NCI-H2029 (cell line): ENCODE measurements at regions not wholly inside any gene's neighbourhood (a gene's known extent, or its start where the extent isn't known, plus 50 kb on each side); places are given as distances from the start of the nearest gene placed in this dataset.
"Not testable (repeated sequence)": the region's sequence is repeated elsewhere in the genome, so short reads cannot be mapped to it uniquely, and the experiment has no call there.

Experiments used
- DNase-seq: peaks from one replicate; lab custom pipeline; 2025; lab: John Stamatoyannopoulos, UW

DNA sequence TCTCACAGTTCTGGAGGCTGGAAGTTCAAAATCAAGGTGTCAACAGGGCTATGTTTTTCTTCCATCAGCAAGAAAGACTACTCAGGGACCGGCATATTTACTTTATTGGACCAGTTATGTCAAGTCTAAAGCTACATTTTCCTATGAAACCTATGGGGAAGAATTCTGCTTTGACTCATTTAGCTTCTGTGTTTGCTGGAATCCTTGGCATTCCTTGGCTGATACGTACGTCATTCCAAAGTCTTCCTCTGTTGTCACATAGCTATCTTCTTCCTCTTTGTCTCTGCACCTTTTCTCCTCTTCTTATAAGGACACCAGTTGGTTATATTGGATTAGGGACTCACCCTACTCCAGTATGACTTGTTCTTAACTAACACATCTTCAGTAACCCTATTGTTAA is 137.4 kb upstream of the FBXO11 start:
- no peak for DNase-seq

DNA sequence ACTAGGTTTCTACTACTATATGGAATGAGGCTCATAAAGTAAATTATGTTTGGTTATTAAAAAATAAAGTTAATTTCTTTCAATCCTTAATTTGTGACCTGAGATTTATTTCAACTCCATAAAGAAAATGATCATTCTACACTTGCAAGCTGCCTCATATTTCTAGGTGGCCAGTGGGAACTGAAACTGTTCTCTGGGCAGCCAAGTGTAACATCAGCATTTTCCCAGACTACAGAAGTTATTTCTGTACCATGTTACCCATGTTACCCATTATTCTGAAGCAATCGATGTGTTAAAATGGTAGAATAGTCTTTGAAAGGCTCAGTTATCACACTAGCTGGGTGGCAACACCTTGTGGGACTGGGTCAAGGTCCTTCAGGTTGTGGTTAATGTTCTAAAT is 139.3 kb upstream of the FBXO11 start:
- DNase-seq = no peak

DNA sequence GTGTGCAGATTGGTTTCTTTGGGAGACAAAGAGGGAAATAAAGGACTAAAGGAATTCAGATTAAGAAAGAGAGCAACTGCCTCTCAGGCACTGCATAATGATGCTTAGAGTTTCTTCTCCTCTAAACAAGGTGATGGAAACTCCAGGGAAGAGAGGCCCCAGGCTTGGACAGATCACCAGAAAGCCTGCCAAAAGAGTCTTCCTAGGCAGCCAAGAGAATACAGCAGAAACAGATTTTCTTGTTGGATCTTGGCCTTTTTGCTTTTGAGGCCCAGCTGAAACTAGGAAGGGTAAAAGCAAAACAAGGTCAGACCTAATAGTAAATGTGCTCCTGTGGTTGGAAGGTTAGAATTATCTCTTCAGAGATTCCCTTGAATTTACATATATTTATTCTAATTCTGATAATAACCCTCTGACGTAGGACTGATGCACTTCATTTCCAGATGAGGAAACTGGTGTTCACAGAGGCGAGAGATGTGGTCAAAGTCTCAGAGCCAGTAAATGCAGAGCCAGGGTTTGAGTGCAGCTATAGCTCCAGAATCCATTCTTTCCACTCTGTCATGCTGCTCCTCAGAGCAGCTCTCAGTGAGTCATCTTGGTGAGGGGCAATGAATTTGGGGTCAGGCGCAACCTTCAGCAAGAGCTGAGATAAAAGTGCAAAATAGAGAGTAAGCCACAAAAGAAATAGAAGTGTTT is 142.3 kb upstream of the FBXO11 start:
- no peak for DNase-seq

DNA sequence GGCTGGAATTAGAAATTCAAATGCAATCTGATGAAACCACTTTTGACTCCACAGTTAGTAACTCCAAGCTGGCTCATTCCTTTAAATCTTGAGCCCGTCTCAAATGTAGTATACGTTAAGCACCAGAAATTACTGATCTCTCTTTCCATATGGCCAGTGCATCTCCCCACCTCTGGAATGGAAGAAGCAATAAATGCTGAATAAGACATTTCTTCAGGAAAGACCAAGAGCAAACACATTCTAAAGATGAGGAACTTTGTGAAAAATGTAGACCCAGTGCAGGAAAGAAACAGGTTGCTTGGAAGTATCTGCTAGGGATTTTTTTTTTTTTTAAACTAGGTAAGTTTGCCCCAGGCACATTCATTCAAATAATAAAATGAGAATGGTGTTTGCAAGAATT is 143.1 kb upstream of the FBXO11 start:
- DNase-seq = no peak

DNA sequence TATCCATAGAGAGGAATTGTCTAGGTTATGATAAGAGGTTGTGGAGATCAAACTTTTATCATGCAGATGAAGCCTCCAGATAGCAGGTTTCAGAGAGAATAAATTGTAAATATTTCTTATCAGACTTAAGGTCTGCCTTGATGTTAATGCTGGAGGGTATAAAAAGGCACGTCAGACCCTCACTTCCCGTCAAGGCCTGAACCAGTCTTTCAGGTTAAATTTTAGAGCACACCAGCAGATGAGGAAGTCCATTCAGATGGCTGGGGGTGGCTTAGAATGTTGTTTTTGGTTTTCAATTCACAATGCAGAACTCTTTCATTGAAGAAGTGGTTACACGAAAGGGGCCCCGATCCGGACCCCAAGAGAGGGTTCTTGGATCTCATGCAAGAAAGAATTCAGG is 144.4 kb upstream of the FBXO11 start:
- DNase-seq = no peak

DNA sequence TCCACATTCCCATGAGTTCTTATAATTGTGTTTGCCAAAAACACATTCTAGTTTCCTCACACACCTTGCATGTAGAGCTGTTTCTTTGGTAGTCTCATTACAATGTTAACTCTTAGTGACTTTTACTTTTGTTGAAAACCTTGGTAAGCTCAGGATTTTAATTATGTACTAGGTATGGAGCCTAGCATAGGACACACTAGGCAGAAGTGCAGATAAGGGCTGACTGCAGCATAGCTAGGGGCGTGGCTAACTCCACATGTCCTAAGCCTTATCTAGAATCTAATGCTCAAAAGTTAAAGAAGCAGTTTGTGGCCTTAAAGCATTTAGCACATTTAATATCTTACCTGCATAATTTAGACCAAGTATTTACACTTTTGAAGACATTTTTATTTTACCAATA is 153.7 kb upstream of the FBXO11 start:
- no peak for DNase-seq

DNA sequence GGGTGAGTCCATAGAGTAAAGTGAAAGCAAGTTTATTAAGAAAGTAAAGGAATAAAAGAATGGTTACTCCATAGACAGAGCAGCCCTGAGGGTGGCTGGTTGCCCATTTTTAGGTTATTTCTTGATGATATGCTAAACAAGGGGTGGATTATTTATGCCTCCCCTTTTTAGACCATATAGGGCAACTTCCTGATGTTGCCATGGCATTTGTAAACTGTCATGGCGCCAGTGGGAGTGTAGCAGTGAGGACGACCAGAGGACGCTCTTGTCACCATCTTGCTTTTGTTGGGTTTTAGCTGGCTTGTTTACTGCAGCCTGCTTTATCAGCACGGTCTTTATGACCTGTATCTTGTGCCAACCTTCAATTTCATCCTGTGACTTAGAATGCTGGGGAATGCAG is 155.4 kb upstream of the FBXO11 start:
- not testable (repeated sequence) for DNase-seq

DNA sequence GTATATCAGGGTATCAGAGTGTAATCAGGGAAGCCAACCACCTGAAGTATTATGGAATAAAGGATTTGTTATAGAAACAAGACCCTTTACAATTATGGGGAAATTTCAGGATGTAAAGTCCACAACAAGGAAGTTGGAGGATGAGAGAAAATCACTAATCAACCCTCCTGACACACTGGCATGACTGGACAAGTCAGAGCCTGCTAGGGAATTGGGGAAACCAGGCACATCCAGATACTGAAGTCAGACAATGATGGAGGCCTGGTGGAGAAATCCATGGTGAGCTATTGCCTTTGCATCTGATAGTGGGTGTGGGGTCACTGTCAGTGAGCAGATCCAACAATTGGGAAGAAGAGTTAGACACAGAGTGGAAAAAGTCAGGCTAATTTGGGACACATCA is 158.8 kb upstream of the FBXO11 start:
- no peak for DNase-seq

DNA sequence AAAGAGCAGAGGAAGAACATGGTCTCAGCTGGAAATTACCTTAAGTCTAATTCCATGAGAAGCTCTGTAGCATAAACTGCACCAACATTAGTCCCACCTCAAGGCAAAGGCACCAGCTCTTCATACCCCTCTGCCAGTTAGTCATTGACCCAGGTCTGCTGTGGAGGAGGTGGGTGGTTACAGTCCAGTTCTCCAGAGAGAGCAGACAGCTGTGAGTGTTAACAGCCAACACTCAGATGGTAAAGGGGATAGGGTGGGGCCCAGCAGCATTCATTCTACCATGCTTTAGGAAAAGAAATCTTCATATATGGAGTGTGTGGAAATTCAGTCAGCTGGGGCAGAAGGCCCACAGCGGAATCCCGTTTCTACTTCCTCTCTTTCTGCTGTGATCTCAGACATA is 159.7 kb upstream of the FBXO11 start:
- DNase-seq = no peak

DNA sequence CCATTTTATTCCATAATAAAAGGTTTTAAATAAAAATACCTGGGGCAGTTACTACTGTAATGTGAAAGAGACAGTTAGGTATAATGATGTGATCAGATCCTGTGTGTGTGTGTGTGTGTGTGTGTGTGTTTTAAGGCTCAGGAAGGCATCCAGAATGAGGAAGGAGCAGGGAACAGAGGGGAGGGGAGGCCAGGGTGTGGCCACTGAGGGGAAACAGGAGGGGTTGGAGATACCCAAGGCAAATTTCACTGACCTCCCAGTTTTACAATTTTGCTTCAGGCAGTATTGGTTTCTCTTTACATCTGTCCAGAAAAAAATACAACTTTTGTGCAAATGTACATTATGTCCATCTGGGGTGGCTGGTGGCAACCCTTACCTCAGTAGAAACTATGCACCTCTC is 163.5 kb upstream of the FBXO11 start:
- DNase-seq = no peak

DNA sequence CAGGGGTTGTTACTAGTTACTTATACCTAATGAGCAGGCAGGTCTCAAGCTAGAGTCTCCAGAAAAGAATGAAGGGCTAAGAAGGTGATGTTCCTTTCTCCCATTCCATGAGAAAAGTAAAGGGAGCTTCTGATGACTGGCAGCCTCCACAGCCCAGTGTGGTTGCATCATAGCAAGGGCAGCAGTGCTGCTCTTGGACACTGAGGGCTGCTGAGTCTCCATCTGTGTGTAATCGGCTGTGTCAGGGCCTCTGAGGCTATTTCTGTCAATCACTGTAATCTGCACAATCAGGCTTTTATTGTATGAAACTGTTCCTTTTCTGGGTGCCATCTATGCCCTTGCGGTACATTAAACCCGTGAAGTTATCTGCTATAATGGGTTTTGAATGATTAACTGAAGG is 164.1 kb upstream of the FBXO11 start:
- no peak for DNase-seq

DNA sequence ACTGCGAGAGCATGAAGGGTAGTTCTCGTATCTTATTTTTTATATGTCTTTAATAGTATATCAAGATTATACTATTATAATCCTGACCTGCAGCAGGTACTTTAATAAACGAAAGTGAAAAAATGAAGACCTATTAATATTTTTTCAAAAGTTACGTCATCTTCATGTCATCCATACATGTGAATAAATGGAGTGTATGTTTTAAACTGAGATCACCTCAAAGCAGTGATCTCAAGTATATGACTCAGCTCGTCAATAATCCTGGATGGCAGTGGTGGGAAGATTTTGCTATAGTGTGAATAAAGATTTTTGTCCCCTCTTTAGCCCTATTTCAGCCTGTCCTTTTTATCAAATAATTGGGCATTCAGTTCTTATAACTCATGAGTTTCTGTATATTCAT is 166.3 kb upstream of the FBXO11 start:
- DNase-seq = no peak

DNA sequence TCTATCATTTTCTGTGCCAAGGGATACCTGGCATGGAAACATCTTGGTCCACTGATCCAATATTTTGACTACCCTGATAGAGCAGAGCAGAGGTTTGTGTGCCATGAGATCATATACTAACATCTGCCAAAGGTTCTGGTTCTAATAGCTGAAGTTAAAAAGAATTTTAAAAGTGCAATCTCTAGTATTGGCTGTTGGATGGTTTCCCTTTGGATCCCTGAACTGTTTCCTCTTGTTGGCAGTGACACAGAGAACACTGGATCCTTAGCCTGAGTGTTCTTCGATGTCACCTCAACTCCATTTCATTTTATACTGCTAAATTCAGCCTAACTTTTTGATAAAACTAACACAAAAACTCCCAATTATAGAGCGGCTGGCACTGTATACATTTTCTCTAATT is 169.3 kb upstream of the FBXO11 start:
- no peak for DNase-seq

DNA sequence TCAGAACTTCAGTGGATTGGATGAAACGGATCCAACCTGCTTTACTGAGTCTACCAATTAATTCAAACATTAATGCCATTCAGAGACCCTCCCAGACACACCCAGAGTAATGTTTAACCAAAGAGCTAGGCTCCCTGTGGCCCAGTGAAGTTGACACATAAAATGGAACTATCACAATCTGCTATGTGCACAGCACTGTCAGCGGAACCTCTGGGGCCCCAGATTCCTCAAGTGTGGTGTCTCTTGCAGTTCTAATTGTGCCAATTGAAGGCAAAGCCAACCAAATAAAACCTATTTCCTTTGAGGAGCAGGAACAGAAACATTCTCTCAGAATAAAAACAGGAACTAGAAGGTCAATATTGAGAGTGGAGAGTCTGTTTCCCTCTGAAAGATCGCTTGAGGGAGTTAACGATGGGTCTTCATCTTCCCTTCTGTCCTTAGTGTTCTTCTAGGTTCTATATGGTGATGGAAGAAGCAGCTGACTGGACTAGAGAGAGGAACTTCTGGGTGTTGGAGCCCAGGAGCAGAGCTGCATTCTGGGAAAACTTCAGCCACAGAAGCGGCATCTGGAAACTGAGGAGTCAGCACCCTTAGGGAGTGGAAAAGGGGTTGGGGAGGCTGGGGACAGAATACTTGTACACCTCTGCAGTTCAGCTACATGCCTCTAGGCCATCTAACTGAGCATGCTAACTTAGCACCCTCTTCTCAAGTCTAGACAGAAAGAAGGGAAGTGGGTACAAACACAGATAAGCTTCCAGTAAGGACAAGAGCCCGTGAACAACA is 174.4 kb upstream of the FBXO11 start:
- DNase-seq = no peak

DNA sequence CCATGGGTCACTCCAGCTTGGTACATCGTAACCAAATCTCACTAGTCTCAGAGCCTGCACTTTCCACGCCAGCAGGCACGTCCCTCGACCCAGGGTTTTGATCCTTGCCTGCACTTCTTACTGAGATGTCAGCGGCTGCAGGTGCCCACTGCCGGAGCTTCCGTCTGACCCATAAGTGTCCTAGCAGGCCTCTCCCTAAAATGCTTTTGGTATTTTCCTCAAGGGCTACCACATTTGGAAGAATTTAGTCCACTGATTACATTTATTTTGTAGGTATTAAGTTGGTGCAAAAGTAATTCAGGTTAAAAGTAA is 175.0 kb upstream of the FBXO11 start:
- DNase-seq = no peak

DNA sequence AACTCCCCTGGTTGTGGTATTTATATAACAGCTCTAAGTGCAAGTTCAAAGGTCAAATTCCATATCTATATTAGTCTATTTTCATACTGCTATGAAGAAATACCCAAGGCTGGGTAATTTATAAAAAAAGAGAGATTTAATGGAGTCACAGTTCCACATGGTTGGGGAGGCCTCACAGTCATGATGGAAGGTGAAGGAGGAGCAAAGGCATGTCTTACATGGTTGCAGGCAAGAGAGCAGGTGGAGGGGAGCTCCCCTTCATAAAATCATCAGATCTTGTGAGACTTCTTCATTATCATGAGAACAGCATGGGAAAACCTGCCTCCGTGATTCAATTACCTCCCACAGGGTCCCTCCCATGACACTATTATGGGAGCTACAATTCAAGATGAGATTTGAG is 179.6 kb upstream of the FBXO11 start:
- DNase-seq = no peak

DNA sequence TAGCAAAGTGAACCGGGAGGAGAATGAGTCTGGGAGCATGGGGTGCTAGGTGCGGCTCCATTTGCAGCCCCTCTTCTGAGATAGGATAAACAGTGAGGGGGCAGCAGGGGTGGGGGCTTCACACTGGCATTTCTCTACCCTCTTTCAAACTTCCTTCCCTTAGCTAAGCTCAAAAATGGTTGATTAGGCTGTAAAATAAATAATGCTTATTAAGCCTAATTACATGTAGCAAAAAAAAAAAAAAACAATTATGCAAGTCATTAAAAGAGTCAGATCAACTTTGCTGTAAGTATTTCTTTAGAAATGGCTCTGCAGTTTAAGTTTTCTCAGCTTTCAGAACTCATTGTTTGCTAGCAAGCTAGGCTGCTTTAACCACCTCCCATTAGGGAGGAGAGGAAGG is 182.7 kb upstream of the FBXO11 start:
- DNase-seq = no peak

DNA sequence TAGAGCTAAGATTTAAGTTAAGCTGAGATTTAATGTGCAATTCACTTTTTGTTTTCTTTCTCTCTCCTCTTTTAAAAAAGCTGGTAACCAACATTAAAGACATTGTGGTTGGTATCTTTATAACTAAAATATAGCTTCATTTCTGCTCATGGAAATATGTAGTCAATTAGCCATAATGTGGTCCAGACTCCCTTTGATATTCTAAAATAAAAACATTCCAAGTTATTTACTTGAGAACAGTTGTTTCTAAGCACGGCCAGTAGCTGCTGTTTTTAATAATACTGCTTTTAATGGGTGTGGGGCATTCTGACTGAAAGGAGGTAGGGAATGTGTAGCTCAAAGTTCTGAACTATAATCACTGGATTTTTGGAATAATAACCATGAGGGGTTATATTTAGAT is 183.3 kb upstream of the FBXO11 start:
- DNase-seq = no peak

DNA sequence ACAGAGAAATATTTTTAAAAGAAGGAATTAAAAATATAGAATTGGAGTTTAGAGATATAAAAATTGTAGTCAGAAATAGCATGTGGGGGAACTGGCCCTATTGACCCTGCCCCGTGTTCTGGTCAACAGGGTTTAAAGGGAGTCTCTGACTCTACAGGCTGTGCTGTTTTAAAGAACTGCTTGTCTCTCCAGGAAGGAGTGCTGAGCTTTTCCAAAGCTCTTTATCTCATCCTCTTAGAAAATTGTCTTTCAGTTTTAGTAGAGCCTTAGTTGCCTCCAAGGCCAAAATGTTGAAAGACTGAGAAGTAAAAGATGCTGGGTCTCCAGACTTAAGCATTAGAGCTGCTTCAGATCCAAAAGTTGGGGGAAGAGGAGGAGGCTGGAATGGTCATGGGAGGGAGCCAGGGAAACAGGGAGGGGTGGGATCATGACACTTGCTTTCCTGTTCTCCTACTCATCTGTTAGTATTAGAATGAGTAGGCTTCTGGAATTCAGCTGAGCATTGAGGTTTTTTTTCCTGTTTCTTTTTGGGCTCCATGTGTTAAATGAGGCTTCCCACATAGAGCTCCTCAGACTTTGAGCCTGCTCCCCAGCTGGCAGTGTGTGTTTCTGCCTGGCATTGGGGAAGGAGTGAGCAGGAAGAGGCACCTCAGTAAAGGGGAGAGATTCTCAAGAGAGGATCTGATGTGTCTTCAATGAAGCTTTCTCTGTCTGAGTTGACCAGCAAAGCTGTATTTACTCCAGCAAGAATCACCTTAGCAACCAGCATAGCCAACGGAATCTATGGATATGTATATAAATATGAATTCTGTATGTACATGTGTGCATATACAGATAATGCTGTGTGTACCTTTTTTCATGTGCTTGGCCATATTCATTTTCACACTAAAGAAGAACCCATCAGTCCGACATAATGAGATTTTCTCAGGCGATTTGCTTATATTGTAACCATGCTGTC is 186.8 kb upstream of the FBXO11 start:
- no peak for DNase-seq

DNA sequence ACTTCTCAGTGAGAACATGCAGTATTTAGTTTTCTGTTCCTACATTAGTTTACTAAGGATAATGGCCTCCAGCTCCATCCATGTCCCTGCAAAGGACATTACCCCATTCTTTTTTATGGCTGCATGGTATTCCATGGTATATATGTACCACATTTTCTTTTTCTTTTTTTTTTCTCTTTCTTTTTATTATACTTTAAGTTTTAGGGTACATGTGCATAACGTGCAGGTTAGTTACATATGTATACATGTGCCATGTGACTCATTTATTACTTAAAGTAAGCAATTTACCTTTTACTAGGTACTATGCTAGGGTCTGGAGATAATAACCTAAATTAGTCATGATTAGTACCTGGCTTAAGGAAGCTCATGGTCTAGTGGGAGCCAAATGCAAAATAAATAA is 190.5 kb upstream of the FBXO11 start:
- not testable (repeated sequence) for DNase-seq

DNA sequence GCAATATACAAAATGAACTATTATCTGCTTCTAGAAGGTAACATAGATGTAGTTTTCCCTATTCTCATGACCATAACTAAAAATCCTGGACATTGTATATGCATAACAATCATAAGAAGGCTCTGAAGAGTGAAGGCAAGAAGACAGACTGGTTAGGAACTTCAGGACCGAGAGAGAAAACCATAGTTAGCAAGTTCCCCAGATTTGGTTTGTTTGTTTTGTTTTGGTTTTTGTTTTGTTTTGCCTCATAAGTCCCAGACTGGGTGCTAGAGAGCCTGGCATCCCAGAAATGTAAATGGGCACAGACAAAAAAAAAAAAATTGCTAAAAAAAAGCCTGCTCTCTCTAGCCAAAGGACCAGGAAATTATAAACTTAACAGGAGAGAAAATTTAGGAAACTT is 192.2 kb upstream of the FBXO11 start:
- no peak for DNase-seq

DNA sequence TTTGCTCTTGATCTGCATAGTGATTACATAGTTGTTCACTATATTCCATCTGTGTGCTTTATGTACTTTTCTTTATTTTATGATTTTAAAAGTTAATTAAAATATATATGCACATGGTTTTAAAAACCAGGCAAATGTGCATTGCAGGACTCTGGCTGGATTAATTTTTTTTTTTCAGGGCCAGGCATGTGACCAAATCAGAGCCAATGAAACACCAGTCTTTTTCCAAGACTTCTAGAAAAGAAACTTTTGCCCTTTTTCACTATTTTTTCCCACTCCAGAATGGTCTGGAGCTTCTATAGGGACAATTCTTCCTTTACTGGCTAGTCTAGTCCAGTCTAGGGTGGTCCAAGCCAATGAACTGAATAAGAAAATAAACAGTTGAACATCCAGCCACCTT is 198.1 kb upstream of the FBXO11 start:
- no peak for DNase-seq

DNA sequence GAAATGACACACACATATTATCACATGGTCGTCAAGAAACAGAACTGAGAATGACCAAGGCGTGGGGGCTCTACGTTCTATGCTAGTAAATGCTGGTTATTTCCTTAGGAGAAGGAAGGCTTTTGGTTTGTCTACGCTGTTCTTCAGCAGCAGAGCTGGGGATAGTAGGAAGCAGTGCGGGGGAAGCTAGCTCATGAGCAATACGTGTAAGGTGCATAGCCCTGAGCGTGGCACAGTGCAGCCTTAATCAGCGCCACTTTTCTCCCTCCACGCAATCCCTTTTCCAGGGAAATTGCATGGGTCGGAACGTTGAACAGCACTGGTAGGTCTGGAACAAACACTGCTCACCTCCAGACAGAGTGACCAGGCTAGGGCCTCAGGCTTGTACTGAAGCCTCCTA is 199.6 kb upstream of the FBXO11 start:
- no peak for DNase-seq
